ENCODE measurements at regions not wholly inside any gene's neighbourhood (a gene's known extent, or its start where the extent isn't known, plus 50 kb on each side); places are given as distances from the start of the nearest gene placed in this dataset.
"Not testable (repeated sequence)": the region's sequence is repeated elsewhere in the genome, so short reads cannot be mapped to it uniquely, and the experiment has no call there.

DNA sequence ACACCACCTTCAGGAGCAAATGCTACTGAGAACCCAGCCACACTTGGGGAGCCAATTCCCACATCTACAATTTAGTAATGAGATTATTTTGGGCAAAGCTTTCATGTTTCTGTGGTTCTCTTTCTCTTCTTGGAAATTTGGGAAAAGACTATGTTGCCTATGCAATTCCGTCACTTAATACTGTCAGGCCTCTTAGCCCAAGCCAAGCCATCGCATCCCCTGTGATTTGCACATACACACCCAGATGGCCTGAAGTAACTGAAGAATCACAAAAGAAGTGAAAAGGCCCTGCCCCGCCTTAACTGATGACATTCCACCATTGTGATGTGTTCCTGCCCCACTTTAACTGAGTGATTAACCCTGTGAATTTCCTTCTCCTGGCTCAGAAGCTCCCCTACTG is 153.4 kb upstream of the NANOGP8 start:
- not testable (repeated sequence) for TF ChIP-seq FOXK2 (IDR thresholded peaks at IDR 0.05); FOXM1 (IDR thresholded peaks at IDR 0.05; ENCODE audit: borderline replicate concordance); BHLHE40 (IDR thresholded peaks at IDR 0.05; ENCODE audit: borderline replicate concordance); SP1 (IDR thresholded peaks at IDR 0.05); NFRKB (IDR thresholded peaks at IDR 0.05); ELF4 (IDR thresholded peaks at IDR 0.05); PKNOX1 (IDR thresholded peaks at IDR 0.05); L3MBTL2 (conservative IDR thresholded peaks at IDR 0.05)

Measured in HEK293T (cell line).